ENCODE measurements at regions not wholly inside any gene's neighbourhood (a gene's known extent, or its start where the extent isn't known, plus 50 kb on each side); places are given as distances from the start of the nearest gene placed in this dataset.

- TF ChIP-seq POLR2A (IDR thresholded peaks at IDR 0.05): no peak
- TF ChIP-seq, protein P1, sequence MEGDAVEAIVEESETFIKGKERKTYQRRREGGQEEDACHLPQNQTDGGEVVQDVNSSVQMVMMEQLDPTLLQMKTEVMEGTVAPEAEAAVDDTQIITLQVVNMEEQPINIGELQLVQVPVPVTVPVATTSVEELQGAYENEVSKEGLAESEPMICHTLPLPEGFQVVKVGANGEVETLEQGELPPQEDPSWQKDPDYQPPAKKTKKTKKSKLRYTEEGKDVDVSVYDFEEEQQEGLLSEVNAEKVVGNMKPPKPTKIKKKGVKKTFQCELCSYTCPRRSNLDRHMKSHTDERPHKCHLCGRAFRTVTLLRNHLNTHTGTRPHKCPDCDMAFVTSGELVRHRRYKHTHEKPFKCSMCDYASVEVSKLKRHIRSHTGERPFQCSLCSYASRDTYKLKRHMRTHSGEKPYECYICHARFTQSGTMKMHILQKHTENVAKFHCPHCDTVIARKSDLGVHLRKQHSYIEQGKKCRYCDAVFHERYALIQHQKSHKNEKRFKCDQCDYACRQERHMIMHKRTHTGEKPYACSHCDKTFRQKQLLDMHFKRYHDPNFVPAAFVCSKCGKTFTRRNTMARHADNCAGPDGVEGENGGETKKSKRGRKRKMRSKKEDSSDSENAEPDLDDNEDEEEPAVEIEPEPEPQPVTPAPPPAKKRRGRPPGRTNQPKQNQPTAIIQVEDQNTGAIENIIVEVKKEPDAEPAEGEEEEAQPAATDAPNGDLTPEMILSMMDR (IDR thresholded peaks at IDR 0.05): no peak
- TF ChIP-seq POLR2AphosphoS5 (IDR thresholded peaks at IDR 0.05): no peak
- no peaks in the 10 kb centered on the region for H3K36me3 ChIP-seq
- no peak overlapping the region for H3K4me3 ChIP-seq
- no peaks in the 10 kb centered on the region for H3K4me1 ChIP-seq
- no peaks in the 10 kb centered on the region for H3K27me3 ChIP-seq
- DNase-seq (ENCODE audit: low spot score in 2 of 2): no peak
- H3K9me3 ChIP-seq: no peaks in the 10 kb centered on the region
- intact Hi-C loops (cut with DNase I; ENCODE audit: low total_unique reads): no loop called here
- no peak overlapping the region for H3K27ac ChIP-seq
These were observed 1080.9 kb downstream of the SLITRK5 start for GRCh38 chr13:88752041-88752440.

DNA sequence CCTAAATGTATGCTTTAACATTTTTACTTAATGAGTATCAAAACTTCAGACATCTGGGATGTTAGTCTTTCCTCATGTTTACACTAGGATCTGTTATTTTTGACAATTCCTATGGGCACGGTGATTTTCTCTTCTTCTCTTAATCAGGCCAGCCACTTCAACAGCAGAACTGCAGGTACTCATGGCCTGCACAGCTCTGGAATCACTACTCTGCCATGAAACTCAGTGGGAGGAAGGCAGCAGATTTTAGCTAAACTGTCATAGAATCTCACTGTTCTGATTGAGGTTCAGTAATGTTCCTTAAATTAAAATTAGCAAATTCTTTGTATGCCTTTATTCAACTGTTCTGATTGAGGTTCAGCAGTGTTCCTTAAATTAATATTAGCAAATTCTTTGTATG is 1083.0 kb downstream of the SLITRK5 start:
- H3K27ac ChIP-seq: no peak overlapping the region
- no peak for DNase-seq (ENCODE audit: low spot score in 2 of 2)
- H3K4me3 ChIP-seq: no peak overlapping the region
- intact Hi-C loops (cut with DNase I; ENCODE audit: low total_unique reads): no loop called here
- TF ChIP-seq POLR2A (IDR thresholded peaks at IDR 0.05) (no peak), POLR2AphosphoS5 (IDR thresholded peaks at IDR 0.05) (no peak)
- TF ChIP-seq, protein P1 (IDR thresholded peaks at IDR 0.05): no peak
- H3K4me1 ChIP-seq: no peaks in the 10 kb centered on the region
- H3K9me3 ChIP-seq: no peaks in the 10 kb centered on the region
- no peaks in the 10 kb centered on the region for H3K36me3 ChIP-seq
- no peaks in the 10 kb centered on the region for H3K27me3 ChIP-seq

- intact Hi-C loops (cut with DNase I; ENCODE audit: low total_unique reads): no loop called here
- H3K36me3 ChIP-seq: peaks cover 5% of the 10 kb centered on the region
- no peaks in the 10 kb centered on the region for H3K4me1 ChIP-seq
- DNase-seq (ENCODE audit: low spot score in 2 of 2): no peak
- H3K27me3 ChIP-seq: no peaks in the 10 kb centered on the region
- no peaks in the 10 kb centered on the region for H3K9me3 ChIP-seq
- TF ChIP-seq POLR2AphosphoS5 (IDR thresholded peaks at IDR 0.05) (no peak), POLR2A (IDR thresholded peaks at IDR 0.05) (no peak)
- TF ChIP-seq, protein P1 (IDR thresholded peaks at IDR 0.05): no peak
- H3K4me3 ChIP-seq: no peak overlapping the region
- no peak overlapping the region for H3K27ac ChIP-seq
These were observed 1090.0 kb downstream of the SLITRK5 start for GRCh38 chr13:88761145-88761544.

DNA sequence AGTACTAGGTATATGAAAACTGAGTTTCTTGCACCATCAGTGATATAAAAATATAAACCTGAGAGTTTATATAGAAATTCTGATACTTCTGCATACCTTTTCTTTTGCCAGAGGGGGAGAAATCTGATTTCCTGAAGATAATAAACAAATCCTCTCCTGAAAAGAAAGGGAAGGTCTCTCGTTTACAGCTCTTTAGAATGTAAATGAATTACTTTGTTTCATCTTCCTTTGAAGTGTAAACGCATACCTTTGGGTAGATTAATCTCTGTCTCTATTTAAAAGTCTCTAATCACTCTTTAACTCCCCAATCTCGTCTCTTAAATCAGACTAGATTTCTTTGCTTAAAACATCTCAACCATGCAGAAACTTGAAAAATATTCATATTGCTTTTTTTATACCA is 1092.9 kb downstream of the SLITRK5 start:
- TF ChIP-seq POLR2A (IDR thresholded peaks at IDR 0.05): no peak
- no peak for TF ChIP-seq POLR2AphosphoS5 (IDR thresholded peaks at IDR 0.05)
- TF ChIP-seq, protein P1 (IDR thresholded peaks at IDR 0.05): no peak
- no peaks in the 10 kb centered on the region for H3K9me3 ChIP-seq

DNA sequence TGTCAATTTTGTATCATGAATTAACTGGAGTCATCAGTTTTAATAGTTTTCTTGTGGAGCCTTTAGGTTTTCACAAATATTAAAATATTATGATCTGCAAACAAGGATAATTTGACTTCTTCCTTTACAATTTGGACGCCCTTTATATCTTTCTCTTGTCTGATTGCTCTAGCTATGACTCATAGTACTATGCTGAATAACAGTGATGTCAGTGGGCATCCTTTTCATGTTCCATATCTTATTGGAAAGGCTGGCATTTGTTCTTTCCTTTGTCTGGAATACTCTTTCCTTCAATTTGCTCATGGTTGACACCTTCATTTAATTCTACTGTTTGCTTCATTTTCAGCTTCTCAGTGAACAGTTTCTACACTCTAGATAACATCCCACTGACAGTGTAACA is 1129.3 kb downstream of the SLITRK5 start:
- H3K4me3 ChIP-seq: no peak overlapping the region
- no peaks in the 10 kb centered on the region for H3K27me3 ChIP-seq
- intact Hi-C loops (cut with DNase I; ENCODE audit: low total_unique reads): no loop called here
- H3K9me3 ChIP-seq: no peaks in the 10 kb centered on the region
- no peak overlapping the region for H3K27ac ChIP-seq
- H3K36me3 ChIP-seq: no peaks in the 10 kb centered on the region
- H3K4me1 ChIP-seq: no peaks in the 10 kb centered on the region
- TF ChIP-seq, protein P1 (IDR thresholded peaks at IDR 0.05): no peak
- TF ChIP-seq POLR2A (IDR thresholded peaks at IDR 0.05) (no peak), POLR2AphosphoS5 (IDR thresholded peaks at IDR 0.05) (no peak)
- DNase-seq (ENCODE audit: low spot score in 2 of 2): no peak

More for the DNA sequence above, 1092.9 kb downstream of the SLITRK5 start:
- Histone ChIP-seq H3K36me3 (peaks cover 5% of the 10 kb centered on the region), H3K4me3 (no peak overlapping the region), H3K27me3 (no peaks in the 10 kb centered on the region), H3K27ac (no peak overlapping the region), H3K4me1 (no peaks in the 10 kb centered on the region)
- intact Hi-C loops (cut with DNase I; ENCODE audit: low total_unique reads): no loop called here
- DNase-seq (ENCODE audit: low spot score in 2 of 2): no peak
